Smooth muscle cell (in vitro differentiated cells): ENCODE measurements at regions not wholly inside any gene's neighbourhood (a gene's known extent, or its start where the extent isn't known, plus 50 kb on each side); places are given as distances from the start of the nearest gene placed in this dataset.

Source experiments
- DNase-seq: peaks from one replicate; lab custom pipeline; 2025; ENCODE audit not compliant: unreplicated experiment; lab: John Stamatoyannopoulos, UW
- H2AFZ ChIP-seq: fragments of 200-600 bp; sonication (generic); 2 replicates; pipeline ENCODE4 v1.6.0; 2016; ENCODE audit warnings: antibody characterized with exemption, low read depth, mild to moderate bottlenecking
- H3F3A ChIP-seq: fragments of 200-600 bp; sonication (generic); 2 replicates; pipeline ENCODE4 v1.6.0; 2017; ENCODE audit warnings: antibody characterized with exemption, low read depth
- H3K27ac ChIP-seq: fragments of 200-600 bp; sonication (generic); 2 replicates; pipeline ENCODE4 v1.5.1; 2016; ENCODE audit warnings: low read depth, mild to moderate bottlenecking
- H3K27me3 ChIP-seq: fragments of 200-600 bp; sonication (generic); 2 replicates; pipeline ENCODE4 v1.6.1; 2016; ENCODE audit warnings: low read depth, mild to moderate bottlenecking
- H3K36me3 ChIP-seq: fragments of 200-600 bp; sonication (generic); 2 replicates; pipeline ENCODE4 v1.5.1; 2016; ENCODE audit warnings: low read depth
- H3K4me1 ChIP-seq: fragments of 200-600 bp; sonication (generic); 2 replicates; pipeline ENCODE4 v1.5.1; 2016; ENCODE audit warnings: low read depth
- H3K4me2 ChIP-seq: fragments of 200-600 bp; sonication (generic); 2 replicates; pipeline ENCODE4 v1.6.0; 2016; ENCODE audit warnings: mild to moderate bottlenecking
- H3K4me3 ChIP-seq: fragments of 200-600 bp; sonication (generic); 2 replicates; pipeline ENCODE4 v1.5.1; 2016; ENCODE audit warnings: mild to moderate bottlenecking
- H3K79me2 ChIP-seq: fragments of 200-600 bp; sonication (generic); 2 replicates; pipeline ENCODE4 v1.6.0; 2016; ENCODE audit warnings: low read depth, mild to moderate bottlenecking
- H3K9ac ChIP-seq: fragments of 200-600 bp; sonication (generic); 2 replicates; pipeline ENCODE4 v1.6.0; 2016; ENCODE audit warnings: low read depth
- H3K9me3 ChIP-seq: fragments of 200-600 bp; sonication (generic); replicated peaks from 2 replicates; pipeline ENCODE4 v1.5.1; 2016; ENCODE audit warnings: low read depth
- H4K20me1 ChIP-seq: fragments of 200-600 bp; sonication (generic); 2 replicates; pipeline ENCODE4 v1.6.0; 2016; ENCODE audit warnings: low read depth
- WGBS: methylation state at CpG from one replicate; pipeline ENCODE4 v1.1.7; 2016; ENCODE audit warnings: low lambda C conversion rate; 5-methylcytosine and 5-hydroxymethylcytosine counted together
- TF ChIP-seq, protein P1 (sequence below): fragments of 200-600 bp; sonication (generic); IDR thresholded peaks from 2 replicates; pipeline ENCODE4 v1.5.1; 2017; ENCODE audit warnings: borderline replicate concordance, mild to moderate bottlenecking, antibody characterized with exemption; ENCODE audit not compliant: insufficient read depth, poor library complexity, severe bottlenecking

DNA sequence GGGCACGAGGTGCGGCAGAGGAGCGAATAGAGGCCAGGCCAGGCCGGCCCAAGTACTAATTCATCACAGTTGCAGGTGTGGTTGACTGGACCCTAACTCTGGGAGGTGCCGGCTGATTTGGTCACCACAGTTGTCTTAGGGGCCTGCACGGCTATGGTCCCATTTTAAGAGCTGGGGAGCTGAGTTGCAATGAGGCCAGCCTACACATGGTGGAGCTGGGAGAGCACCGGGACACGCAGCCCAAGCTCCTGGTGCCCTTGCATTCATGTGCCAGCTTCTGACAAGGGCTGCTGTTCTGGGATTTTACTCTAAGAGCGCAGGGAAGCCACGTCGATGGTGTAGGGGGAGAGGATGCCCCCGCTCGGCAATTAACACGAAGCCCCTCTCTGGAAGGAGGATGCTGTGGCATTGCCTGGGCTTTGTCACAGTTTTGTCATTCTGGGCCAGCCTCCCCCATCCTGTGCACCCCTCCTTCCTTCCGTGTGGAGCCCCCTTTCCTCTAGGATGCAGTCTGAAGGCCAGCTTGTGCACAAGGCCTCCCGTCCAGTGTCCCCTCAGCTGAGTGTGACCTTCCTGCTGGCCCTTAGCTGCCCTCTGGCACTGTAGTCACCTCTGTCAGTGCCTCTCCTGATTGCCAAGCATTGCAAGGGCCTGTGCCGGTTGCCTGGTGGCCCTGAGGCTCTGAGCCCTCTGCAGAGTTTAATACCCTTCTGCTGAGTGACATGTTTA lies 109.4 kb upstream of the C1QTNF9B start:
- Histone ChIP-seq H3K27ac (no peak overlapping the region), H4K20me1 (no peaks in the 10 kb centered on the region), H3F3A (no peaks in the 10 kb centered on the region), H3K9ac (no peak overlapping the region), H2AFZ (no peak overlapping the region), H3K9me3 (no peaks in the 10 kb centered on the region), H3K4me1 (no peaks in the 10 kb centered on the region), H3K4me2 (no peak overlapping the region), H3K4me3 (no peak overlapping the region), H3K36me3 (no peaks in the 10 kb centered on the region), H3K79me2 (no peaks in the 10 kb centered on the region), H3K27me3 (no peaks in the 10 kb centered on the region)
- 94% methylated on average over 17 of the region's 17 CpGs for WGBS
- TF ChIP-seq, protein P1, sequence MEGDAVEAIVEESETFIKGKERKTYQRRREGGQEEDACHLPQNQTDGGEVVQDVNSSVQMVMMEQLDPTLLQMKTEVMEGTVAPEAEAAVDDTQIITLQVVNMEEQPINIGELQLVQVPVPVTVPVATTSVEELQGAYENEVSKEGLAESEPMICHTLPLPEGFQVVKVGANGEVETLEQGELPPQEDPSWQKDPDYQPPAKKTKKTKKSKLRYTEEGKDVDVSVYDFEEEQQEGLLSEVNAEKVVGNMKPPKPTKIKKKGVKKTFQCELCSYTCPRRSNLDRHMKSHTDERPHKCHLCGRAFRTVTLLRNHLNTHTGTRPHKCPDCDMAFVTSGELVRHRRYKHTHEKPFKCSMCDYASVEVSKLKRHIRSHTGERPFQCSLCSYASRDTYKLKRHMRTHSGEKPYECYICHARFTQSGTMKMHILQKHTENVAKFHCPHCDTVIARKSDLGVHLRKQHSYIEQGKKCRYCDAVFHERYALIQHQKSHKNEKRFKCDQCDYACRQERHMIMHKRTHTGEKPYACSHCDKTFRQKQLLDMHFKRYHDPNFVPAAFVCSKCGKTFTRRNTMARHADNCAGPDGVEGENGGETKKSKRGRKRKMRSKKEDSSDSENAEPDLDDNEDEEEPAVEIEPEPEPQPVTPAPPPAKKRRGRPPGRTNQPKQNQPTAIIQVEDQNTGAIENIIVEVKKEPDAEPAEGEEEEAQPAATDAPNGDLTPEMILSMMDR = no peak
- no peak for DNase-seq

- Histone ChIP-seq H3F3A (no peaks in the 10 kb centered on the region), H3K79me2 (no peaks in the 10 kb centered on the region), H3K4me3 (no peak overlapping the region), H3K27ac (no peak overlapping the region), H3K9me3 (no peaks in the 10 kb centered on the region), H2AFZ (no peak overlapping the region), H4K20me1 (no peaks in the 10 kb centered on the region), H3K4me1 (no peaks in the 10 kb centered on the region), H3K9ac (no peak overlapping the region), H3K4me2 (no peak overlapping the region), H3K27me3 (no peaks in the 10 kb centered on the region), H3K36me3 (no peaks in the 10 kb centered on the region)
- WGBS = 96% methylated on average over 9 of the region's 9 CpGs
- DNase-seq = no peak
- TF ChIP-seq, protein P1 = no peak
These were observed 110.8 kb upstream of the C1QTNF9B start for GRCh38 chr13:24007979-24008620.

DNA sequence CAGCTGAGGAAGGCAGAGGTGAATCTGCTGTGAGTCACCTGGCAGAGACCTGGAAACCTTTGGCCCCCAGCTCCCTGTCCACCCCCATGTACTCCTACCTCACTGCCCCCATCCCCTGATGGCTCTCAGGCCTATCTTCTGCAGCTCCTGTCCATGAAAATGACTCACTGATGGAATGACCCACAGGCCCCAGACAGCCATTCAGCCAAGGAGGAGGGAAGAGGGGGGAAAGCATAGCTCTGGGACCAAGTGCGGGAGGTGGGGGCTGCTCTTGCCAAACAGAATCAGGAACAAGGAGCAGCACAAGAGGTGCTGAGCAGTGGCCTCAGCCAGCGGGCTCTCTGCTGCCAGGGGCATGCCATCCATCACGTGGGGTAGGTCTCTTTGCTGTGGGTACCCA lies 111.4 kb upstream of the C1QTNF9B start:
- Histone ChIP-seq H4K20me1 (no peaks in the 10 kb centered on the region), H3K79me2 (no peaks in the 10 kb centered on the region)
- DNase-seq = no peak

More for the DNA sequence above, 111.4 kb upstream of the C1QTNF9B start:
- WGBS = 97% methylated on average over 3 of the region's 3 CpGs
- no peak overlapping the region for H3K27ac ChIP-seq
- H3K9me3 ChIP-seq = no peaks in the 10 kb centered on the region
- H3K9ac ChIP-seq = no peak overlapping the region
- H3K27me3 ChIP-seq = no peaks in the 10 kb centered on the region
- no peak overlapping the region for H2AFZ ChIP-seq
- H3F3A ChIP-seq = no peaks in the 10 kb centered on the region
- no peaks in the 10 kb centered on the region for H3K4me1 ChIP-seq
- no peak overlapping the region for H3K4me2 ChIP-seq
- TF ChIP-seq, protein P1 = no peak
- no peak overlapping the region for H3K4me3 ChIP-seq
- H3K36me3 ChIP-seq = no peaks in the 10 kb centered on the region
